Bone marrow (tissue), 2 donors: ENCODE measurements at regions not wholly inside any gene's neighbourhood (a gene's known extent, or its start where the extent isn't known, plus 50 kb on each side); places are given as distances from the start of the nearest gene placed in this dataset.

ENCODE experiments used
- DNase-seq, 2 donors: peaks; one replicate each; lab custom pipeline; 2025; lab: John Stamatoyannopoulos, UW

DNA sequence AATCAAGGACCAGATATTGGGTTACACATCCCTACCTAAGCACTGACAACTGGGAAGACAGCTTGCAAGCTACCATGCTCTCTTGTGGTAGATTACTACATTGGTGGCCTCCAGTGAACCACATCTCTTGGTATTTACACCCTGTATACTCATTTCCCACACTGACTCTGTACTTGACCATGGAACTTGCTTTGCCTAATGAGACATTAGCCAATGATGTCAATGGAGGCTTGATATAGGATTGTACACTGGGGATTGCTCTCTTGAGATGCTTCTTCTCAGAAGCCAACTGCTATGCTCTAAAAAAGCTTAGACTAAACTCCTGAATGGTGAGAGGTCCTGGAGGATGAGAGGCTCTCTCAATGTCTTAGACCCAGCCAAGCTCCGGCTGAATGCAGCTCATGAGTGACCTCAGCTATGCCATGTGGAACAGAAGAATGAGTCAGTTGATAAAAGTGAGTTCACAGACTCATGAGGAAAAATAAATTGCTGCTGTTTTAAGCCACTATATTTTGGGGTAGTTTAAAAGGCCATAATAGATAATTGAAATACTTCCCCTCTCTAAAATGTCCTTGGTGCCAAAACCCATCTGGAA, 61.5 kb upstream of the GALNT15 start:
- DNase-seq: no peak

DNA sequence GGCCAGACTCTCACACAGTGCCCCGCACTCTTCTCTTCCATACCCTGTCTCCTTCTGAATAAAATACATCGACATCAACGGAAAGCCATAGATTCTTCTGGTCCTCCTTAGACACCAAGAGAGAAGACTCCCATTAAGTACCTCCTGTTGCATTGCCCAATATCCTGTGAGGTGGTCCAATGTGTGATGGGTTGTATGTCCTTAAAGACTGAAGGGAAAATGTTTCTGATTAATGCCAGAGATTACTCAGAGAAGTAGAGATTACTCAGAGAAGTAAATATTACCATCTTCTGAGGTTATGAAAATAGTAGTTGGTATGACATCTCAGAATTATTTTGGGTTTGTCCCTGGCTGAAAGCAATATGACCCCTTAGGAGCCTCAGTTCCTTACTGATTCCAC, 60.8 kb upstream of the GALNT15 start:
- DNase-seq: no peak

GRCh38 chr3:16114429-16114828, 60.1 kb upstream of the GALNT15 start:
- DNase-seq: no peak

GRCh38 chr3:16114930-16115329, 59.5 kb upstream of the GALNT15 start:
- DNase-seq: no peak

DNA sequence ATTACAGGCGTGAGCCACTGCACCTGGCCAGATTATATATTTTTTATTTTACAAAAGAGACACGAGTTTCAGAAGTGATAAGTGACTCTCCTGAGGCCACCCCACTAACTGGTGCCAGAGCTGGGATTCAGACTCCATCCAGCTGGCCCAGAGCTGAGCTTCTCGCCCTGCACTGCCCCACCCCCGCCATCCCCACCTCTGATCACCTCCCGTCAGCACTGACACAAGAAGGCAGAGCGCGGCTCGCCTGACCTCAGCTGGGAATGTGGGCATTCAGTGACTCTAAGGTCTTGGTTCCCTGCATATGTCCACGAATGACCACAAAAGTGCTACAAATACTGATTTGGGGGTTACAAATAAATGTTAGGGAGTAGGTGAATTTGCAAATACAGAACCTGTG, 56.1 kb upstream of the GALNT15 start:
- no peak for DNase-seq

DNA sequence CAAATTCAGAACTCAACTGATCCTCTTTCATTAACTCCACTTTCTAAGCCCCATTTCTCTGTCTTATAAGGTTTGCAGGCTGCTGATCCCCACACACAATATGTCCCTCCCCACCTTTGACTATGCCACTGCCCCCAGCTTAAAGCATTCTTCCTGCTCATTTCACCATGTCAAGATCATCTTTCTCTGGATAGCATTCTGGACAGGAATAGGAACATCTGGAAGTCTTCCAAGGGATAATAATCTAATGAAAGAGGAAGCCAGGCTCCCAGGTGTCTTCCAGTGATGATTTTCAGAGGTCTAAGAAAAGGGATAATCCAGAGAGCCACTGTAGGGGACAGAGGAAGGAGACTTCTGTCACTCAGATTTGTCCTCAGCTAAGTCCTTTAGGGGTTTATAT, 54.6 kb upstream of the GALNT15 start:
- no peak for DNase-seq

- no peak for DNase-seq
These were observed 53.1 kb upstream of the GALNT15 start for GRCh38 chr3:16121391-16121790.

DNA sequence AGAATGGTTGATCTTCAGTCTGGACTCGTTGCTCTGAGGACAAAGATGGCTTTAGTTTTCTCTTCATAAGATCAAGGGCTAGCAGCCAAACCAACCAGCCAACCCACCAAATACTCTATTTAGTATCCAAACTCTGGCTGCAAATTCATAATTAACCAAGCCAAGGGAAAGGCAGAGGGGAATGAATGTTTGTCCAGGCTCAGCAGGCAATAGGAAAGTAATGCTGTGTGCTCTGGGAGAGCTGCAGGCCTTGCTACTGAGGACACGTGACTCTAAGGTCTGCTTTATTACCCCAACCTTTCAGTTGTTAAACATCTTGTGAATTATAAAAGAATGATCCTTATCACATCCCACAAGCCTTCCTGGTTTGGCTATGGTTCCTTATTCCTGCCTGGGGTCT, 52.3 kb upstream of the GALNT15 start:
- DNase-seq: no peak

DNA sequence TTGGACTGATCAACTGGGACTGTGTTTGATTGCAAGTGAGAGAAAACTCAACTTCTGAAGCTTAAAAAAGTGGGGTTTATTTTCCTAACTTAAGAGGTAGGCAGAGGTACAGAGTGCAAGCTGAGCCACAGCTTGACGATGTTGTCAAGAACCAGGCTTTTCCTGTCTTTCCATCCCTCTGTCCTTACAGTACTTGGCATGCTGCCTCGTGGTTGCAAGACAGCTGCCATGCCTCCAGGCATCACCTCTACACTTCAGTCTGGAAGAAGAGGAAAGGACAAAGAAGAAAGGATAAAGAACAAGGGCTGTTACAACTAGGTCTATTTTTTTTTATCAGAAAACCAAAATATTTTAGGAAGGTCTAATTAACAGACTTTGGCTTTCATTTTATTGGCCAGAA, 51.8 kb upstream of the GALNT15 start:
- no peak for DNase-seq

GRCh38 chr3:16124636-16125035, 49.8 kb upstream of the GALNT15 start:
- DNase-seq: no peak
